ENCODE measurements at regions not wholly inside any gene's neighbourhood (a gene's known extent, or its start where the extent isn't known, plus 50 kb on each side); places are given as distances from the start of the nearest gene placed in this dataset.

- no peak for TF ChIP-seq CTCF (IDR thresholded peaks at IDR 0.05)
- no peak for TF ChIP-seq EP300 (IDR thresholded peaks at IDR 0.05; ENCODE audit: low read depth)
- no peak for TF ChIP-seq POLR2AphosphoS5 (IDR thresholded peaks at IDR 0.05)
Observed at GRCh38 chr5:133664422-133664821, 52.1 kb upstream of the FSTL4 start.
